HG03066 (cell line): ENCODE measurements at regions not wholly inside any gene's neighbourhood (a gene's known extent, or its start where the extent isn't known, plus 50 kb on each side); places are given as distances from the start of the nearest gene placed in this dataset.

Experiments used
- ATAC-seq: cut with Tn5 transposase; IDR thresholded peaks from one replicate; pipeline ENCODE4 v1.9.1; 2021; ENCODE audit warnings: low read depth; ENCODE audit not compliant: unreplicated experiment

GRCh38 chr10:44066527-44067255 lies 318.2 kb downstream of the CXCL12 start:
- ATAC-seq: no peak

- ATAC-seq: no peak
These were observed 318.9 kb downstream of the CXCL12 start for GRCh38 chr10:44065788-44066526.

- ATAC-seq: no peak
These were observed 319.7 kb downstream of the CXCL12 start for GRCh38 chr10:44064987-44065787.

GRCh38 chr10:44064317-44064716 lies 320.6 kb downstream of the CXCL12 start:
- no peak for ATAC-seq

- no peak for ATAC-seq
These were observed 321.2 kb downstream of the CXCL12 start for GRCh38 chr10:44063686-44064085.

- ATAC-seq: no peak
These were observed 324.2 kb downstream of the CXCL12 start for GRCh38 chr10:44060719-44061118.

- no peak for ATAC-seq
These were observed 324.7 kb downstream of the CXCL12 start for GRCh38 chr10:44060221-44060620.

GRCh38 chr10:44058259-44058658 lies 326.6 kb downstream of the CXCL12 start:
- no peak for ATAC-seq

GRCh38 chr10:44056967-44057805 lies 327.7 kb downstream of the CXCL12 start:
- no peak for ATAC-seq

GRCh38 chr10:44056206-44056605 lies 328.7 kb downstream of the CXCL12 start:
- ATAC-seq: no peak

GRCh38 chr10:44054046-44054445 lies 330.9 kb downstream of the CXCL12 start:
- ATAC-seq: no peak

- no peak for ATAC-seq
These were observed 331.5 kb downstream of the CXCL12 start for GRCh38 chr10:44053391-44053790.

GRCh38 chr10:44051584-44052385 lies 333.1 kb downstream of the CXCL12 start:
- ATAC-seq: no peak

GRCh38 chr10:44051091-44051490 lies 333.8 kb downstream of the CXCL12 start:
- no peak for ATAC-seq

GRCh38 chr10:44049301-44050015 lies 335.4 kb downstream of the CXCL12 start:
- ATAC-seq: no peak

GRCh38 chr10:44047361-44047760 lies 337.5 kb downstream of the CXCL12 start:
- ATAC-seq: no peak

GRCh38 chr10:44046605-44047004 lies 338.3 kb downstream of the CXCL12 start:
- ATAC-seq: no peak

GRCh38 chr10:44045020-44045419 lies 339.9 kb downstream of the CXCL12 start:
- ATAC-seq: no peak

- ATAC-seq: no peak
These were observed 340.3 kb downstream of the CXCL12 start for GRCh38 chr10:44044549-44044948.
